HG03135 (cell line): ENCODE measurements at regions not wholly inside any gene's neighbourhood (a gene's known extent, or its start where the extent isn't known, plus 50 kb on each side); places are given as distances from the start of the nearest gene placed in this dataset.

Experiments used
- ATAC-seq: cut with Tn5 transposase; IDR thresholded peaks from one replicate; pipeline ENCODE4 v1.9.1; 2021; ENCODE audit warnings: mild to moderate bottlenecking, moderate library complexity; ENCODE audit not compliant: unreplicated experiment

DNA sequence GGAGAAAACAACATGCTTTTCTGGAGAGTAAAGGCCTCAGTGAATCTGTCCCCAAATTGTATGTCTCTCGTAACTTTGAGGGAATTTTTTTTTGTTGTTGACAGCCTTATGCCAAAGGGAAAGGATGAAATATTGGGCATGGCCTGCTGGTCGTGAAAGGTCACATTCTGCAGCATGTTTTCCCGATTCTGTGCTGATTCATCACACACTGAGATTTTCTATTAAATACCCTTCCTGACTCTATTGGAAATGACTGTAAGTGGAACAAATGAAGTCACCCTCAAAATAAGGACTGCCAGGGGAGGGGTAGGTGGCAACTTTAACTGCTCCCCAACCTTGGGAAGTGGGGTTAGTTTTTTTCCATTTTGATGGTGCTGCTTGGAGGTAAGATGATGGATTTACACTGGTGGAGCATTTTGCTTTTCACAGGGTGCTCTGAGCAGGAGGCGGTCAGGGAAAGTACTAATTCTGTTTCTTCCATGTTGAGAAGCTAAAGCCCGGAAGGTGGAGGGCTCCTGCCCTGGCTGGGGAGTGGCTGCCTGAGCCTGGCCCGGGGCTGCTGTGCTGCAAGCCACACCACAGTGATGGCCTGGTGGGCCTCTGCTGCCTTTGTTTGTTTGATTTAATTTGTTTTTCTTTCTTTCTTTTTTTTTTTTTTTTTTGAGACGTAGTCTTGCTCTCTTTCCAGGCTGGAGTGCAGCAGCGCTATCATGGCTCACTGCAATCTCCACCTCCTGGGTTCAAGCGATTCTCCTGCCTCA is 116.8 kb upstream of the SPATA13 start:
- ATAC-seq, result no peak

DNA sequence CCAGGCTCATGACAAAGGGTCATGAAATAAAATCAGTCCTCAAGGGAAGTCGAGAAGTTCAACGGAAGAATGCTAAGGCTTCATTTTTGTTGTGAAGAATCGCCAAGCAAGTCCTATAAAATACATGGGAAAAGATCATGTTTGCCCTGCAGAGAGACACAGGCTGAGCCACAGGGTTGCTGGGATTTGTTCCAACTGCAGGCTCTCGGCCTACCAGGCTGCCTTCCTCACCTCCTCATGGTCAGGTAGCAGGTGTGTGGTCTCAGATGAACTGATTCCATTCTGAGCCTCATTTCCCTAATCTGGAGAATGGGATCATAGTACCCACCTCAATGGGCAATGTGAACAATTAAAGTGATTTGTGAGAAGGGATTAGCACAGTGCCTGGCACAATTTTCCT is 114.9 kb upstream of the SPATA13 start:
- ATAC-seq, result no peak

GRCh38 chr13:24050292-24050711 is 110.2 kb upstream of the SPATA13 start:
- ATAC-seq, result no peak

- no peak for ATAC-seq
Observed at GRCh38 chr13:24050796-24051715, 109.5 kb upstream of the SPATA13 start.

DNA sequence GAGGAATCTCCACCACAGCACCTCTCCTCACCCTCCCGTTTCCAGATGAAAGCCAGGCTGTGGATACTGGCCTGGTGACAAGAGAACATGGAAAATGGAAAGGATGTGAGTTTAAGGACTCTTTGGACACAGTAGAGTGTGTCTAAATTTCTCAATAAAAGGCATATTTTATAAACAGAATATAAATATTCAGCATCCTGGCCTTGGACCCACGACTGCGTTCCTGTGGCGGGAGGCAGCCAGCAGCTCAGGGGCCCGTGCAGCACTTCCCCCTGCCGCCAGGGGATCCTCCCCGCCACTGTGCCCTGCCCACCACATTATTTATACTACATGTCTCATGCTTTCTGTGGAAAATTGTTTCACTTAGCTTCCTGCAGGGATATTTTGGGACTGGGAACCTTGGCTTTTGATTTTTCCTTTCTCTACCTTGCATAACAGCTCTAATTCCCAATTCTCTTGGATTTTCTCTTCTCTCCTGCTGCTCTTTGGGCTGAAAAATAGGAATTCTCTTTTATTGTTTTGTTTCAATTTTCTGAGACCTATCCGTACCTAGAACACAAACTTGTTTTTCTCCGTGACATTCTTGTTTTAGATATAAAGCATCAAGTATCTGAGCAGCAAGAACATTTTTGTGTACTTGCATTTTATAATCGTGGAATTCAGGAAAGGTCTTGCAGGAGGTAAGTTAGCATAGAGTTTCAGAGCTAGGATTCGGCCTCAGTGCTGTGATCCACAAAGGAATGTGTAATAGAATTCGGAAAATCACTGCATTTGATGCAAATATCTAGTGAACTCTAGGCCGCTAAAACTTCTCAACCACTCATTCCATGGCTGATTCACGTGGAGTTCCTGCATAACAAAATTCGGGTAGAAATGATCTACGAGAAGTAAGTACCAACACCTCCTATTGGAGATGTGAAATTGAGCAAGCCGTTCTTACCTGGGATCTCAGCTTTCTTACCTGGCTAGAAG is 107.7 kb upstream of the SPATA13 start:
- ATAC-seq, result no peak

GRCh38 chr13:24053519-24054251 is 106.8 kb upstream of the SPATA13 start:
- peak; percentile 94 for ATAC-seq

DNA sequence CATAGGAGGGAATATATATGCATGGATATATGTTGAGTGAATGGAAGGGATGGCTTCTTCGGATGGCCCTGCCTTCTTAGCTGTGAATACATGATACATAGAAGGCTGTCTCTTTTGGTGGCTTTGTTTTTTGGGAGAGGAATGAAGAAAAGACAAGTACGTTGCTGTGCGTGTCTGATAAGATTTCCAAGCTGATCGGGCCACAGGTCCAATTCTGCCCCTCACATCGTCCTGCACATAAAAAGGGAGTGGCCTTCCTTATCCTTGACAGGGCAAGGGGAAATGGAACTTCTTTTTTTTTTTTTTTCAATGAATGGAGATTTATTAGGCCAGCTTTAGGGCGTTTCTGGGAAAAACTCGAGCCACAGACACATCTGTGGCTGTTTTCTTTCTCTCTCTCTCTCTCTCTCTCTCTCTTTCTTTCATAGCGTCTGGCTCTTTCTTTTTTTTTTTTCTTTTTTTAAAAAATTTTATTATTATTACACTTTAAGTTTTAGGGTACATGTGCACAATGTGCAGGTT is 103.8 kb upstream of the SPATA13 start:
- ATAC-seq, result no peak

DNA sequence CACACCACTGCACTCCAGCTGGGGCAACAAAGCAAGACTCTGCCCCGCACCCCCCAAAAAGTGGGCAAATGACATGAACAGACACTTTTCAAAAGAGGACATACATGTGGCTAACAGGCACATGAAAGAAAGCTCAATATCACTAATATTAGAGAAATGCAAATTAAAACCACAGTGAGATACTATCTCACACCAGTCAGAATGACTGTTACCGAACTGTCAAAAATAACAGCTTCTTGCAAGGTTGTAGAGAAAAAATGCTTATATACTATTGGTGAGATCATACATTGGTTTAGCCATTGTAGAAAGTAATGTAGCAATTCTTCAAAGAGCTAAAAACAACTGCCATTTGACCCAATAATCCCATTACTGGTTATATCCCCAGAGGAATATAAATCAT is 99.5 kb upstream of the SPATA13 start:
- no peak for ATAC-seq

- no peak for ATAC-seq
Observed at GRCh38 chr13:24063281-24063877, 97.1 kb upstream of the SPATA13 start.

GRCh38 chr13:24064371-24064770 is 96.1 kb upstream of the SPATA13 start:
- ATAC-seq, result no peak

- no peak for ATAC-seq
Observed at GRCh38 chr13:24065176-24065575, 95.3 kb upstream of the SPATA13 start.

DNA sequence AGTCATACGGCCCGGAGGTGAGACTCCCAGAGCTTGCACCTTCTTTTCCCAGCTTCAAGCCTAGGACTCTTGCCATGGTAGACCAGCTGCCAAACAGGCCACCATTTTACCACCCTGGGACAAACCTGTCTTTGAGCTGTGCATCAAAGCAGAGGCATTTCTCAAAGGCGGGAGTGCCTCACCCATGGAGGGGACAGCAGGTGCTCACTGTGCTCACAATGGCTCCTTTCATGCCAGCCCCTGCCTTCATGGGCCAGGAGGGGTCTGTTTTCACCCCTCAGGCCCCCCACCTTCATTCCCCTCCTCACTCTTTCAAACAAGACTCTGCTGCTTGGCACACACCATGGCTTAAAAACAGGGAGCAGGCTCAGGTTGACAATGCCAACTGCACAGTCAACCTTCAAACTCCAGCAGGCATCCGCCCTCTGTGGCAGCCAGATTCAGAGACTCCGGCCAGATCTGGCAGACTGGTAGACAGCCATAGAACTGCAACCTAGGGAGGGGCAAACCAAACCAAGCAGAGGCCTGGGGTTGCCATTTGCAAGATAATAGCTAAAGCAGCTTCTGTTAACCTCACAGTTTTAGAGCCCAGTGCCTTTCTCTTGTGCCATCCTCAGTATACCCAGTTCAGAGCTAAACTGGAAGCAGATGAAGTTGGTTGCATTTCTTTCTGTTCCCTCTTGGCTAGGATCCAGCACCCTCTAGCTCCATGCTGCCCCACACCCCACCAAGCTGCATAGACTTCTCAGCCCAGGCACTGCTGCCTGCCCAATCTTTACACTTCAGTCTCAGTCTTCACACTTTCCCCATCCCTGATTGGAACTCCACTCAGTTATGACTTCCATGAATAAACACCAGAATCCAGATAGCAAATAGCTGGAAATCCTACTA is 93.9 kb upstream of the SPATA13 start:
- no peak for ATAC-seq

GRCh38 chr13:24068472-24068871 is 92.0 kb upstream of the SPATA13 start:
- ATAC-seq, result no peak

DNA sequence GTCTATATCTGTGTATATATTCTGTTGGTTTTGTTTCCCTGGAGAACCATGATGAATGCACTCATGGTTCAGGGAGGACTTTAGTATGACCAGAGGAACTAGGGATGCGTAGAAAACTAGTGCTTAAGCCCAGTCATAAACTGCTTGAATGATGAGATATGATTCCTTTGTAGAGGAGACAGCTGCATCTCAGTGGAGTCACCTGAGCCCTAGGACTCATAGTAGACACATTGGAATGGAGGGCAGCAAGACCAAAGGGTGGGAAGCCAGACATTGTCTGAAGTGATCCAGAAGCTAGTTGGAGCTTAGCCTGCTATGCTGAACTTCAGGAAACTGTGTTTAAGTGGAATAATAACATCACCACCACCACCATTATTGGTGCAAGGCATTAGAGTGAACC is 89.5 kb upstream of the SPATA13 start:
- no peak for ATAC-seq

DNA sequence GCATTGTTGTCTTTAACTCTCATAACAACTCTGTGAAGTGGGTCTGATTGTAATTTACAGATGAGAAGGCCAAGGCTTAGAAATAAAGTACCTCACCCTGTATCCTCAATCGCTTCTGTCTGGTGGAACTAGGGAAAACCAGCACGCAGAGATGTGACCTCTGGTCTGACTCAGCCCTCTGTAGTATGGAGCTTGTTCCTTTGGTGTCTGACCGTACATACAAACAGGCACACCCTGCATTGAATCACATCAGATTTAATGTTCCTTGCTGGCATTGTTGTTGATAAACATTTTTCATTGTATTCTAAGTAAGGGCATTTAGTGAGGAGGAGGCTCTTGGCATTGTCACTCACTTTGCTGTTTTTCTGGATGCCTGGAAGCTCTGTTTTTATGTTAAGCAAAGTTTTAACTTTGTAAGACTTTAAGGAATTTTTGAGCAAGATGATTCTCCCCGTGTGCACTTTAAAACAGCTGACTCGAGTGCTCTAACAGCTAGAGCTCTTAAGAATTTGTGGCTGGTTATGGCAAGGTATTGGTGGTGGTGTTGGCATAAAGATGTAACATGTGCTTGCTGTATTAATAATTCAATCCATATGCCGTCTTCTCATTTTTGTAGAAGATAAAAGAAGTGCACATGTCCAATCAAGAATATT is 89.0 kb upstream of the SPATA13 start:
- no peak for ATAC-seq

DNA sequence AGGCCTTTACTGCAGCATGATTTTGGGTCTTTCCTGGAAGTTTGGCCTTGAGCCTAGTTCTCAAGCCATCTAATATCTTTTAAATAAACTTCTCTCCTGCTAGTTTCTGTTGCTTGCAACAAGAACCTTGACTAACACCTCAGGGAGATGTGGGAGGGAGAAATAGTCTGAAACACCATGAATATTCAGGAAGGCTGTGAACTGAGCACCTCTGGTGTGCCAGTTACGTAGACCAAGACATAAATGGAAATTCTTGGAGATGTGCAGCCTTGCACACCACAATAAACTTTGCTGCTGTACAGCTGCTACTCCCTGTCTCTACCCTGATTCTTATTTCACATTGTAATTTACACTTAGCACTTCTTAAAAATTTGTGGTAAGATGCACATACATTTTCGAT is 86.9 kb upstream of the SPATA13 start:
- no peak for ATAC-seq

DNA sequence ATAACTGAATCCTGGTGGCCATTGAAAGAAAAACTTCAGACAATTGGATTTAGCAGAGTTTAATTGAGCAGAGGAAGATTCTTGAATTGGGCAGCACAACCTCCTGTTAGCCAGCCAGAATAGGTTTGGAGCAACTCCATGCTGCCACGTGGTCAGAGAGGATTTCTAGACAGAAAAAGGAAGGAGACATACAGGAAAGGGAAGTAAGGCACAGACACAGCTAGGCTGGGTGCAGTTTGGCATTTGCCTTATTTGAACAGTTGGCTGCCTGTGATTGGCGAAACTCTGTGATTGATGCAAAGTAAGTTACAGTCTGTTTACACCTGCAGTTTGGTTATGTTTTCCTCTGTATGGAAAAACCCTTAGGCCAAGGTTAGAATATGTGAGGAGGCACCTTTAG is 85.8 kb upstream of the SPATA13 start:
- no peak for ATAC-seq
